Endodermal cell (in vitro differentiated cells): ENCODE measurements at regions not wholly inside any gene's neighbourhood (a gene's known extent, or its start where the extent isn't known, plus 50 kb on each side); places are given as distances from the start of the nearest gene placed in this dataset.

Experiments used
- DNase-seq: peaks from one replicate; pipeline ENCODE4 v3.0.0-alpha.2; 2017
- H3K27ac ChIP-seq: 2 replicates; pipeline ENCODE4 v1.5.1; 2013; ENCODE audit warnings: mild to moderate bottlenecking, low read depth, low read length, moderate library complexity
- H3K27me3 ChIP-seq: 2 replicates; pipeline ENCODE4 v1.6.1; 2013; ENCODE audit warnings: mild to moderate bottlenecking, low read length, moderate library complexity; ENCODE audit not compliant: insufficient read depth, control insufficient read depth, poor library complexity, severe bottlenecking
- H3K36me3 ChIP-seq: 2 replicates; pipeline ENCODE4 v1.7.0; 2013; ENCODE audit warnings: mild to moderate bottlenecking, low read length, moderate library complexity; ENCODE audit not compliant: control insufficient read depth, insufficient read depth
- H3K4me1 ChIP-seq: one replicate; pipeline ENCODE4 v1.7.0; 2013; ENCODE audit warnings: low read length; ENCODE audit not compliant: control insufficient read depth, insufficient read depth
- H3K4me3 ChIP-seq: 2 replicates; pipeline ENCODE4 v1.5.1; 2013; ENCODE audit warnings: mild to moderate bottlenecking, low read length, moderate library complexity
- H3K9ac ChIP-seq: 2 replicates; pipeline ENCODE4 v1.6.1; 2013; ENCODE audit warnings: mild to moderate bottlenecking, low read length, moderate library complexity; ENCODE audit not compliant: poor library complexity, severe bottlenecking; ENCODE audit errors: extremely low read depth
- H3K9me3 ChIP-seq: 2 replicates; pipeline ENCODE4 v1.6.1; 2013; ENCODE audit warnings: mild to moderate bottlenecking, low read length, moderate library complexity; ENCODE audit not compliant: control insufficient read depth
- H3K27ac Mint-ChIP-seq: 2 replicates; pipeline ENCODE4 v1.8.0; 2020; ENCODE audit warnings: mixed read lengths
- H3K27me3 Mint-ChIP-seq: 2 replicates; pipeline ENCODE4 v1.8.0; 2021; ENCODE audit warnings: mild to moderate bottlenecking, mixed read lengths; ENCODE audit not compliant: insufficient read depth
- H3K36me3 Mint-ChIP-seq: 2 replicates; pipeline ENCODE4 v1.8.0; 2020; ENCODE audit warnings: low read depth, mixed read lengths
- H3K4me1 Mint-ChIP-seq: 2 replicates; pipeline ENCODE4 v1.8.0; 2020; ENCODE audit warnings: mixed read lengths
- H3K4me3 Mint-ChIP-seq: 2 replicates; pipeline ENCODE4 v1.8.0; 2020; ENCODE audit warnings: mild to moderate bottlenecking, moderate library complexity, mixed read lengths
- H3K9me3 Mint-ChIP-seq: 2 replicates; pipeline ENCODE4 v1.8.0; 2020; ENCODE audit warnings: mild to moderate bottlenecking, mixed read lengths
- WGBS, 2 experiments: methylation state at CpG; one replicate each; pipeline versions ENCODE4 v1.1.5 to v1.1.7; 2013; ENCODE audit warnings: missing lambda C conversion rate in 2 of 2, mixed read lengths in 1 of 2; ENCODE audit not compliant: insufficient coverage in 1 of 2, insufficient read length in 1 of 2; 5-methylcytosine and 5-hydroxymethylcytosine counted together
- TF ChIP-seq, protein P1 (sequence below): fragments of 200-600 bp; sonication (generic); conservative IDR thresholded peaks from 2 replicates; pipeline ENCODE4 v1.5.0; 2021; ENCODE audit warnings: antibody characterized with exemption, mild to moderate bottlenecking

DNA sequence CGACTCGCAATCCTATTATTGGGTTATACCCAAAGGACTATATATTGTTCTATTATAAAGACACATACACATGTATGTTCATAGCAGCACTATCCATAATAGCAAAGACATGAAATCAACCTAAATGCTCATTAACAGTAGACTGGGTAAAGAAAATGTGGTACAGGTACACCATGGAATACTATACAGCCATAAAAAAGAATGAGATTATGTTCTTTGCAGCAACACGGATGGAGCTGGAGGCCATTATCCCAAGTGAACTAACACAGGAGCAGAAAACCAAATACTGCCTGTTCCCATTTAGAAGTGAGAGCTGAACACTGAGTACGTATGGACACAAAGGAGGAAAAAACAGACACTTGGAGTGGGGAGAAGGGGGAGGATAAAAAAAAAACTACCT lies 536.8 kb upstream of the DPP6 start:
- H3K9me3 Mint-ChIP-seq = peaks cover 91% of the 10 kb centered on the region

DNA sequence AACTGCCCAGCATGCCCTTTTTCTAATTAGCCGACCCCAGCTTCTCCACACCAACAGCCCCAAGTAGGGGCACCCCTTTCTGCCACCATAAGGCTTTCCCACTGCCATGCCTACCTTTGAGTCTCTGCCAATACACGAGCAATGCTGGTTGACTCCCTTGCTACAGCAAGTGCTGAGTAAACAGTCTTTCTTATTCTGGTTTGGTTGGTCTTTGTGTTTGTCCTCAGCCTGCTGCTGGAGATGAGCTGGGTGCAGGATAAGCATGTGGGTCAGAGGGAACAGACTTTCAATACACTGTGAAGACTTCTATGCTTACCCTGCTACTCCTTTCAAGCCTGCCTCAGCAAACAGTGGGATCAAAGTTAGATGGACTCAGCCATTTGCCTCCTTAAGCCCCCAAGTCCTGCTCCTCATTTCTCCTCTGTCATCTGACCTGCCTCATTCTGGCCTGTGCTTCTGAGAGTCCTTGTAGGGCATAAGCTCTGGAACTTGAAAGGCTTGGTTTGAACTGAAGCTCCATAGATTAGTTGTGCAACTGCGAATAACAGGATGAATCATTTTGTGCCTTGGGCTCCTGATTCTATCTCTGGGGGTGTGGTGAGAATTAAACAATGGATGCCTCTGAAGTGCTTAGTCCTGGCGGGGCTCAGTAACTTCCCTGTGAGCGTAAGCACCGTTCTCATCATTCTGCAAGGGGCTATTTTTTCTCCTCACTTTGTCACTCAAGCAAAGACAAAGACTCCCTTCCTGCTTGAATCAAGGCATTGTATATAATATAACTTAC lies 533.8 kb upstream of the DPP6 start:
- WGBS, 2 experiments = 70 to 78% methylated on average over 1 to 6 of the region's 6 CpGs
- Histone ChIP-seq H3K27ac (no peak overlapping the region), H3K9ac (no peak overlapping the region), H3K36me3 (no peaks in the 10 kb centered on the region), H3K4me3 (no peak overlapping the region), H3K9me3 (peaks cover 85% of the 10 kb centered on the region), H3K27me3 (no peaks in the 10 kb centered on the region), H3K4me1 (no peaks in the 10 kb centered on the region)
- Mint-ChIP-seq H3K4me3 (no peak overlapping the region), H3K27me3 (no peaks in the 10 kb centered on the region), H3K36me3 (no peaks in the 10 kb centered on the region), H3K9me3 (peaks cover 97% of the 10 kb centered on the region), H3K27ac (no peak overlapping the region), H3K4me1 (no peaks in the 10 kb centered on the region)
- TF ChIP-seq, protein P1, sequence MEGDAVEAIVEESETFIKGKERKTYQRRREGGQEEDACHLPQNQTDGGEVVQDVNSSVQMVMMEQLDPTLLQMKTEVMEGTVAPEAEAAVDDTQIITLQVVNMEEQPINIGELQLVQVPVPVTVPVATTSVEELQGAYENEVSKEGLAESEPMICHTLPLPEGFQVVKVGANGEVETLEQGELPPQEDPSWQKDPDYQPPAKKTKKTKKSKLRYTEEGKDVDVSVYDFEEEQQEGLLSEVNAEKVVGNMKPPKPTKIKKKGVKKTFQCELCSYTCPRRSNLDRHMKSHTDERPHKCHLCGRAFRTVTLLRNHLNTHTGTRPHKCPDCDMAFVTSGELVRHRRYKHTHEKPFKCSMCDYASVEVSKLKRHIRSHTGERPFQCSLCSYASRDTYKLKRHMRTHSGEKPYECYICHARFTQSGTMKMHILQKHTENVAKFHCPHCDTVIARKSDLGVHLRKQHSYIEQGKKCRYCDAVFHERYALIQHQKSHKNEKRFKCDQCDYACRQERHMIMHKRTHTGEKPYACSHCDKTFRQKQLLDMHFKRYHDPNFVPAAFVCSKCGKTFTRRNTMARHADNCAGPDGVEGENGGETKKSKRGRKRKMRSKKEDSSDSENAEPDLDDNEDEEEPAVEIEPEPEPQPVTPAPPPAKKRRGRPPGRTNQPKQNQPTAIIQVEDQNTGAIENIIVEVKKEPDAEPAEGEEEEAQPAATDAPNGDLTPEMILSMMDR = no peak
- DNase-seq = no peak

More for the DNA sequence above, 536.8 kb upstream of the DPP6 start:
- WGBS, 2 experiments = 80 to 91% methylated on average over 1 to 3 of the region's 4 CpGs
- H3K4me3 Mint-ChIP-seq = no peak overlapping the region
- Histone ChIP-seq H3K4me1 (no peaks in the 10 kb centered on the region), H3K36me3 (no peaks in the 10 kb centered on the region), H3K27me3 (no peaks in the 10 kb centered on the region), H3K4me3 (no peak overlapping the region), H3K9me3 (peaks cover 87% of the 10 kb centered on the region), H3K27ac (no peak overlapping the region), H3K9ac (no peak overlapping the region)
- H3K27me3 Mint-ChIP-seq = no peaks in the 10 kb centered on the region
- H3K36me3 Mint-ChIP-seq = no peaks in the 10 kb centered on the region
- TF ChIP-seq, protein P1 = no peak
- no peak for DNase-seq
- H3K4me1 Mint-ChIP-seq = no peaks in the 10 kb centered on the region
- no peak overlapping the region for H3K27ac Mint-ChIP-seq

DNA sequence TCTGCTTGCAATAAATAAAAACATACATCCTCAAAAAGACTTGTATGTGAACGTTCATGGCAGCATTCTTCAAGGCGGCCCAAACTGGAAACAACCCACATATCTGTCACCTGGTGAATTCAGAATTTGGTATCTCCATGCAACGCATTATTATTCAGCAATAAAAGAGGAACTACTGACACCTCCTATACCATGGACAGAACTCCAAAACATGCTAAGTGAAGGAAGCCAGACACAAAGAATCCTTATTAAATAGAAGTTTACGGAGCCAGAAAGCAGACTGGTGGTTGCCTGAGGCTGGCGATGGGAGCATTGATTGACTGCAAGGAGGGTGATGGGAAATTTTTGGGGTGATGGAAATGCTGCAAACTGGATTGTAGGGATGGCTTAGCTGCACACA lies 530.8 kb upstream of the DPP6 start:
- Mint-ChIP-seq H3K9me3 (peaks cover 99% of the 10 kb centered on the region), H3K36me3 (no peaks in the 10 kb centered on the region), H3K27ac (no peak overlapping the region), H3K27me3 (no peaks in the 10 kb centered on the region), H3K4me1 (no peaks in the 10 kb centered on the region), H3K4me3 (no peak overlapping the region)
- H3K4me1 ChIP-seq = no peaks in the 10 kb centered on the region
- TF ChIP-seq, protein P1 = no peak
- H3K9me3 ChIP-seq = peaks cover 77% of the 10 kb centered on the region
- WGBS, 2 experiments = 85 to 89% methylated on average over 4 to 5 of the region's 5 CpGs
- H3K27ac ChIP-seq = no peak overlapping the region
- DNase-seq = no peak
- H3K36me3 ChIP-seq = no peaks in the 10 kb centered on the region
- no peaks in the 10 kb centered on the region for H3K27me3 ChIP-seq
- no peak overlapping the region for H3K9ac ChIP-seq
- no peak overlapping the region for H3K4me3 ChIP-seq
